ENCODE measurements at regions not wholly inside any gene's neighbourhood (a gene's known extent, or its start where the extent isn't known, plus 50 kb on each side); places are given as distances from the start of the nearest gene placed in this dataset.

DNA sequence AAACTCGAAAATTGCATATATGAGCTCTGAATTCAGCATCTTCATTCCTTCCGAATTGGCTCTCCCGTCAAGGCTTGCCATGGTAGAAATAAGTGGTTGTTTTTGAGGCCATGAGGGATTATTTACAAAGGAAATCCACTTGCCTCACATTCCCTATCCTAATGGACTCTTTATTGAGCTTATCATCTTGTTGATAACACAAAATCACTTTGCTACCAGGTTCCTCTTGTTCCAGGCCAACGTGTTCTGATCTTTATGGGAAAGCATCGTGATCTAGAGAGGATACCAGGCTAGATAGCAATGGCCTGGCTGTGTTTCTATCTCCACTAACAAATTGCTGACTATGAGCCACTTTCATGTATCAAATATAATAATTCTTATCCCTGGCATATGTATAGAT is 811.7 kb downstream of the TLR4 start:
- DNase-seq (ENCODE audit: low read depth in 3 of 3), result no peak

DNA sequence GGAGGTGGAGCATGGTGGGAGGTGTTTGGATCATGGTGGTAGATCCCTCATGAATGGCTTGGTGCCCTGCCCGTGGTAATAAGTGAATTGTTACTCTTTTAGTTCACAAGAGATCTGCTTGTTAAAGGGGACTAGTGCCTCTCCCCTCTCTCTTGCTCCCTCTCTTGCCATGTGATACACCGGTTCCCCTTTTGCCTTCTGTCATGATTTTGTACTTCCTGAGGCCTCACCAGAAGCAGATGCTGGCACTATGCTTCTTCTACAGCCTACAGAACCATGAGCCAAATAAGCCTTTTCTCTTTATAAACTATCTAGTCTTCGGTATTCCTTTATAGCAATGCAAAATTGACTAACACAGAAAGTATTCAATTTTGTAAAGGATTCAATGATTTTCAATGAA is 817.1 kb downstream of the TLR4 start:
- DNase-seq (ENCODE audit: low read depth in 3 of 3), result no peak

DNA sequence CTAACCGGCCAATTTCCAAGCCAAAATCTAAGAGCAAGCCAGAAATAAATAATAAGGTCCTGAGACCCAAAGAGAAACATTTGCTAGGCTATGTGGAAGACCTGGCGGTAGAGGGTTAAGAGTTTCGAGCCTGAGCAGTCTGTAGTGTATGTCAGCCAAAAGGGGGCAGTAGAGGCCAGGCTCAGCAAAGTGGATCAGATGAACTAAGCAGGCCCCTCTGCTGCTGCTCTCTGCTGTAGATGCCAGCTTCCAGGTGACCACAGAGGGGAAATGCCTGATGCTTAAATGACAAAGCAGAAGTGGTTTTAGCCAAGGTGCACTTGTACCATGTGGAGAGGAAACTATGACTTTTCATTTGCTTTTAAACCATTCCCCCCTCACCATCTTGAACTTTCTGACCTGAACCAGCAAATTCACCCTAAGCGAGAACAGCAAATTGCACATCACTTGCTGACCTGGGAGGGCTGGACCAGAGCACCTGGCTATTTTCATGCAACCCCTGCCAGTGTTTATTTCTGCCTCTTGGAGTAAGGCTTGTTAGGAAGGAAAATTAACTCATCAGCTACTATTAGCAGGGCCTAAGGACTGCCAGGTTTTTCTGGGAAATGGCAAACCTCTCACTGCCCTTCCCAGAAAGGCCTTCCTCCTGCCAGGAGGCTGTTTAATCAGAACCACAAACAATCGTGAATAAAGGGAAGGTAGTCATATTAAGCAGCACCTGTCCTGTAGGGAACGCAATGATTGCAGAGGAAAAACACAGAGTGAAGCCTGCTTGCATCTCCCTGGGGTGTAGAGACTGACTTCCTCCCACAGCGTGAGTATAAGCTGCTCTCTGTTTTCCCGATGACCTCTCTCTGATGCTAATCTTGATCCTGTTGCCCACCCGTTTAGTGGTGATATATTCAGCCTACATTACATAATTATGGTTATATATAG is 818.2 kb downstream of the TLR4 start:
- peak in 2 of 3 donors; percentile 1 for DNase-seq (ENCODE audit: low read depth in 3 of 3)

DNA sequence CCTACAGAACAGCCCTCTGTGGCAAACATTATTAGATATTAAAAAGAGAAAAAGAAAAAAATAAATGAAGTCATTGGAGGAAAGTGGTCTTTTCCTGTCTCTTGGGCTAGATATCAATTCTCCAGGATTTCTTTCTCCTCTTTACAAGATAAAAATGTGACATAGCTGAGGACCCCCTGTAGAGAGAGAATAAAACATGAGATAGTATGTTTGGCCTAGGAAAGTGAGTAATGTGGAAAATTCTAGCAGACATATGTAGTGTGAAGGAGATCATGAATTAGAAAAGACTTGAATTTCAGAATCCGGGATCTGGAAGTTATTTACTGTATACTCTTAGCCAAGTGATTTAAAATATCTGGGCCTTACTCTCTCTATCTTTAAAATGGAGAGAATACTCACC is 823.1 kb downstream of the TLR4 start:
- no peak for DNase-seq (ENCODE audit: low read depth in 3 of 3)

DNA sequence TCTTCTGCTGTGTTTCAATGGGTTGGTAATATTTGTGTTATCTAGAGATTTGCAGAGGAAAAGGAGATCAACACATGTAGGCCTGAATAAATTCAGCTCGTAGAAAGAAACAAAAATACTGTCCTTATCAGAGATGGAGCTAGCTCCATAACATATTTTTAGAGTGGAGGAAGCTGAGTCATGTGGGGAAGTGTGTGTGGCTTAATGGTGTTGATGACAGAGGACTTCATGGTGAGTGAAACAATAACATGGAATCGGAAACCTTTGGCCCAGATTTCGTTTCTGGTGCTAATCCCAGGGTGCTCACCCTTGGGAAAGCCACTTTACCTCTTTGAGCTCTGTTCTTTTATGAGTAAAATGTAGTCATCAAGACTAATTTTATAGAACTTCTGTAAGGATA is 825.0 kb downstream of the TLR4 start:
- no peak for DNase-seq (ENCODE audit: low read depth in 3 of 3)

DNA sequence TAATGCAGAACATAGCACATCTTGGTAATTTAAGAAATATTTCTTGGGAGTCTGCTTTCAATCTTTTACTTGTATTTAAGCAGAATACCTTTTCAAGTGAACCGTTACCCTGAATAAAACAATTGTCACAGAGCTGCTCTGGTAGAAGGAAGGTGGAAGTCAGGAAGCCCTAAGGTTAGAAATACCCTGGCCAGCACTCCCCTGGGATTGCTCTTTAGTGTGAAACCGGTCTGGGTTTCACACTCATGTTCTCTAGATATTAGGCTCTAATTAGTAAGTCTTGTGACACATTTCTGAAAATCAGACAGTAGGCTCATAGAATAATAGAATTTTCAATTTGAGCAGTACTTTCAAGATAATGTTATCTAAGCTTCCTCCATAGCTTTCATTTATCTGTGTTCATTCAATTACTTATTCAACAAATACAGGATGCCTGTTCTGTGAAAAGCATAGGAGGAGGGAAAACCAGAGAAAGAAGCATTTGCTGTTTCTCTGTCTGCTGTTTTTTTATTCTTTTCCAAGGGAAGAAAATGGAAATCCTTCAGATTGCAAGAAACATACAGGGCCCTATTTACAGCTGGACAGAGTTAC is 825.5 kb downstream of the TLR4 start:
- no peak for DNase-seq (ENCODE audit: low read depth in 3 of 3)

- DNase-seq (ENCODE audit: low read depth in 3 of 3), result no peak
Measured at GRCh38 chr9:118532592-118532991, 828.4 kb downstream of the TLR4 start.

DNA sequence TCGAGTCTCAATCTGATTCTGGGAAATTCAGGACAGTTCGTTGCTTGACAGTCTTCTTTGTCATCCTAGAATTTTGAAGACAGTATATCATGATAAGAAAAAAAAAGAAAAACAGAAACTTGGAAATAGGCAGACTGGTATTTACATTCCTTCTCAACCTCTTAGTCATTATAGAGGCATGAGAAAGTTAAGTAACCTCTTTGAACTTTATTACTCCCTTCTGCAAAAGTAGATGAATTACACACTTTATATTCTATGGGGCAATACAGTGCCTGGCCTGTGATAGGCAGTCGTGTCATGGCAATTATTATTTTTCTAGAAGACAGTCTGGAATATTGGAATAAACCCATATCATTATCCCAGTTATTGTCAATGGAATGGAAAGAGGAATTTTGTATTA is 828.9 kb downstream of the TLR4 start:
- DNase-seq (ENCODE audit: low read depth in 3 of 3), result no peak

DNA sequence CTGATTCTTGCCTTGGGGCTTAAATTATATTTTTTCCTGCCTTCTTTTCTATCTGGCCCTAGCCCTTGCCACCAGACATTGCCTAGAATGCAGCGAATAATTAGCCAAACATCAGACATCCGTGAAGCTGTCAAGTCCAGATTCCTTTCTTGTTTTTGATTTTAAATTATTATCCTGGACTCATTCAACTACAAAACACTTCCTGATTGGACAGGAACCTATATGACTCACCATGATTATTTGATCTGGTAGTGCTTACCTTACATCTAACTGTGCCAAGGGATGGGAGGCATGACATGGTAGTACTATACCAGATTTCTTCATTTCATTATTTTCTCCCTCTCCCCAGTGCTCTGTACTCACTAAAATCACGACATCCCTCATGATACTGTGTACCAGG is 829.6 kb downstream of the TLR4 start:
- DNase-seq (ENCODE audit: low read depth in 3 of 3), result no peak

GRCh38 chr9:118536153-118536552 is 832.0 kb downstream of the TLR4 start:
- no peak for DNase-seq (ENCODE audit: low read depth in 3 of 3)

DNA sequence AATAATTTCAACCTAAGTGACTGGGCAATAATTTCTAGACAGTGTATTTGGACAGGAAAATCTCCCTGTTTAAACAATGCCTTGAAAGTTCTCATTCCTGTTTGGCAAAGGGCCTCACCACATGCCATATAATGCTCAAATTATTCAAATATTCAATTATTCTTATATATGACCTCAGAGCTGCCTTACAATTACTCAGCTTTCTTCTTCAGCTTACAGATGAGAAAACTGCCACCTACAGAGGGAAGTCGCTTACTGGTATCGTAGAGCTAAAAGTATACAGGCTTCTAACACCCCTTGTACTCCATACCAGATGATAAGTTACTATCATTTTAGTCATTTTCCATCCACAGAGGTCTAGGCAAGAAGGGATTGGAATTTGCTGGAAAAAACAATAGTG is 830.3 kb downstream of the BRINP1 start:
- DNase-seq (ENCODE audit: low read depth in 3 of 3), result no peak

DNA sequence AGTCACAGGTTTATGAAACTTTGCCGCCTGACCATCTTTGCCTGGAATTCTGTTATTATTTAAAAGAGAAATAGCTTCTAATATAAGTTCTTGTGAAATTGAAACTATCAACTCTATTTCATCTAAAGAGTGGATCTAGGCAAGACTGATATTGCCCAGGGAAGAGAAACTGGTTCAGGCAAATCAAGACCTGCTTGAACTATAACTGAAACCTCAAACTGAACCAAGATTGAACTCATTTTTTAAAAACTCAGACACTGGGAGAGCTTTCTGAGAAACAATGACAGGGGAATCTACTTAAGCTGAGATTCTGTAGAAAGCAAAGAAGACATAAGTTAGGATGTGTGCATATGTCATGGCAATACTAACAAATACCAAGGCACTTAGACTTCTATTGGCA is 815.8 kb downstream of the BRINP1 start:
- DNase-seq (ENCODE audit: low read depth in 3 of 3), result no peak

DNA sequence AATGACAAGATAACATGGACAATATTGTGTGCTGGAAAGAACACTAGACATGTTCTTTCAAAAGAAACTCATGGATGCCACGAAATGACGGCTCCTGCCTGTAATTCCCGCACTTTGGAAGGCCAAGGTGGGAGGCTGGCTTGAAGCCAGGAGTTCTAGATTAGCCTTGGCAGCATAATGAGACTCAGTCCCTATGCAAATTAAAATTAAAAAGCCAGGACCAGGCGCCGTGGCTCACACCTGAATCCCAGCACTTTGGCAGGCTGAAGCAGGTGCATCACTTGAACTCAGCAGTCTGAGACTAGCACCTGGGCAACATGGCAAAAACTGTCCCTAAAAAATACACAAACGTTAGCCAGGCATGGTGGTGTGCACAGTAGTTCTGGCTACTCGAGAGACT is 814.2 kb downstream of the BRINP1 start:
- no peak for DNase-seq (ENCODE audit: low read depth in 3 of 3)

DNA sequence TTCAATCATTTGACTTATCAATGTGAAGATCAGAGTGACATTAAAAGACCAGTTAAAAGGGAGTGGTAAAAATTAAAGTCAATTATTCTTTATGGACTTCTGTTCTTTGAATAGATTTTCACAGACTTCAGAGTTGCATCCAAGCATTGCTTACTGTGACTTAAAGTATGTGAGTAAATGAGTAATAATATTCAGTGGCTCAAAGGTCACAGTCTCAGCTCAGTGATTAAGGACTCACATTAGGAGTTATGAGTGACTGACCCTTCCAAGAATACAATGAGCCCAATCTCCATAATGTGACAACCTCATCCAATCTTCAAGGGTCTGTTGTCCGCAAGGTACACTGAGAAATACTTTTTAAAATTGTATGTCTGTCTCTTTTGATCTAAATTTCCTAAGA is 811.2 kb downstream of the BRINP1 start:
- no peak for DNase-seq (ENCODE audit: low read depth in 3 of 3)

DNA sequence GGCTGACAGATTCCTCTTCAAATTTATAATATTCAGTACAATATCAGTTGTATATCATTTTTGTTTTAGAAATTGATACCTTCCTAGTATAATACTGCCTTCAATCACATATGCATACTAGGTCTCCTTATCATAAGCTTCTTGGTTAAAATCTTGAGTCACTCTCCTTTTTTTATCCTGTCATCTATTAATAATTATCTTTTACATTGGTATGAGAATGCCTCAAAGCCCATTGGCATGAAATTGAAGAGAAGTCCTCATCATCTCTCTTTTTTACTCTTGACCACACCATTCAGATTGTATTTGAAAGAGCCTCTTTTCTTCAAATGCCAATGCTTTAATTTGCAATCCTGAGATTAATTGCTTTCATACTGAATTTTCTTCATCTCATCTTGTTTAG is 810.3 kb downstream of the BRINP1 start:
- no peak for DNase-seq (ENCODE audit: low read depth in 3 of 3)

GRCh38 chr9:118561051-118561450 is 808.2 kb downstream of the BRINP1 start:
- DNase-seq (ENCODE audit: low read depth in 3 of 3), result no peak

DNA sequence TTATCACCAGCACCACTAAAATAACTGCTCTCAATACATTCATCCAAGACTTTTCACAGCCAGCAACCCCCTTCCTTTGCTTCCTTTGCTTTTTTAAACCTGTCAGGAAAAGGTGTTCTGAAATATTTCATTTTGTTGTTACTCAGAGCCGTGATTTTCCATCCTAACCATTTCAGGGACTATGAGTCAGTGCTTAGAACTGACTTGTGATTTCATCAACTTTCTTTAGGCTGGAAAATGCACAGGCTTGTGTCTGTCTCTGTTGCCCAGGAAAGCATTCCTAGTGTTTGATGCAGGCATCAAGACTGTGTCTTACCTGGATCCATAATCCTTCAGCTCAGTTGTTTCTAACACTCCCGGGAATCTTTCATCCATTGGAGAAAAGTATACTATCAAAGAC is 805.6 kb downstream of the BRINP1 start:
- no peak for DNase-seq (ENCODE audit: low read depth in 3 of 3)

DNA sequence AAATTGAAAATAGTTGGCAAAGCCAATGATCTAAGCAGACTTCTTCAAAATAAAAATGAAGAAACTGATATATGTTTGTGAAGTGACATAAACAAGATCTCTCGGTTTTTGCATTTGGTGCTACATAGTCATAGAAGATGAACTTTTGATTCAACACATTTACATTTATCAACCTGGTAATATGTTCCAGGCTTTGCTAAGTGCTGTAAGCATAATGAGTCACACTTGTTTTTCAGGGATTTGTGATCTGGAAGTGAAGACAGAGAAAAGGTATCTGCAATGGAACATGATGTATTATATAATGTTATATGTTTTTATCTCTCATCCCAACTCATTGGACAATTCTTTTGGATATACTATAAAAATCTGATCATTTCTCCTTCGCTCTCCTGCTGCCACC is 801.4 kb downstream of the BRINP1 start:
- DNase-seq (ENCODE audit: low read depth in 3 of 3), result no peak

DNA sequence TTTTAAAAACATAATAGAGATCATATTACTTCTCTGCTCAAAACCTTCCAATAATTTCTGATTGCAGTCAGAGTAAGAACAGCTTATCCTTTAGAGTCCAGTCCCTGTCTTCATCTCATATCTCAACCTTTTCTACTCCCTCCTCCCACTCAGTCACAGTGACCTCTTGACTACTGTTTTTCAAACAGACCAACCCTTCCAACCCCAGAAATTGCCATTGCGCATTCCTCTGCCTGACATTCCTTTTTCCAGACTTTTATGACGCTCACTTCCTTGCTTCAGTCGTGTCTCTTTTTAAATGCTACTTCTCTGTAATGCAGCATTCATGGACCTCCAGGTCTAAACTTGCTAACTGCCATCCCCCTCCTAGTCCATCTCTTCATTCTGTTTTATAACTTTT is 800.5 kb downstream of the BRINP1 start:
- no peak for DNase-seq (ENCODE audit: low read depth in 3 of 3)

- DNase-seq (ENCODE audit: low read depth in 3 of 3), result no peak
Measured at GRCh38 chr9:118569148-118569547, 800.1 kb downstream of the BRINP1 start.

DNA sequence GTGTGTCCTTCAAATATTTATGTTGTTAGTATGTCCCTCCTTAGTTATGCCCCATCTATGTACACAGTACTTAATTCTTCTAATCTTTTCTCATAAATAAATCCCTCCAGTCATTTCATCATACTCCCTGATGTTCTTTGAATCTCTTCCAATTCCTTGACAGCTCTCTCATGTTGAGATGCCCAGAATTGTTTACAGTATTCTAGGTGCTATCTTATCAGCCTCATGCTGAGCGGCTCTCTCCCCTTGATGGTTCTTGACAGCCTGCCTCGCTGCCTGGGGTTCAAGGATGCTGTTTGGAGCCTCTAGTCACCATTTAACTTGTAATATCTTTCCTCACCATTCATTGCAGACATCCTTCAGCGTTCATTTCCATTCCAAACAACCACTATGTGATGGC is 799.2 kb downstream of the BRINP1 start:
- DNase-seq (ENCODE audit: low read depth in 3 of 3), result no peak

DNA sequence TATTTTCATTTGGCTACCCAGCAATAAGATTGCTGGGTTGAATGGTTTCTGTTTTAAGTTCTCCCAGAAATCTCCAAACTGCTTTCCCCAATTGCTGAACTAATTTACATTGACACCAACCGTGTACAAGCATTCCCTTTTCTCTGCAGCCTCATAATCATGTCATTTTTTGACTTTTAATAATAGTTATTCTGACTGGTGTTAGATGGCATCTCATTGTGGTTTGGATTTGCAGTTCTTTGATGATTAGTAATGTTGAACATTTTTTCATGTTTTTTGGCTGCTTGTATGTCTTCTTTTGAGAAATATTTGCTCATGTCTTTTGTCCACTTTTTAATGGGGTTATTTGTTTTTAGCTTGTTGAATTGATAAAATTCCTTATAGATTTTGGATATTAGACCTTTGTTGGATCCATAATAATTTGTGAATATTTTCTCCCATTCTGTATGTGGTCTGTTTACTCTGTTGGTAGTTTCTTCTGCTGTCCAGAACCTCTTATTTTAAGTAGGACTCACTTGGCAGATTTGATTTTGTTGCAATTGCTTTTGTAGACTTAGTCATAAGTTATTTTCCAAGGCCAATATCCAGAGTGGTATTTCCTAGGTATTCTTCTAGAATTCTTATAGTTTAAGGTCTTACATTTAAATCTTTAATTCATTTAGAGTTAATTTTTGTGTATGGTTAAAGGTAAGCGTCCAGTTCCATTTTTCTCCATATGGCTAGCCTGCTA is 793.7 kb downstream of the BRINP1 start:
- DNase-seq (ENCODE audit: low read depth in 3 of 3), result no peak

- no peak for DNase-seq (ENCODE audit: low read depth in 3 of 3)
Measured at GRCh38 chr9:118577121-118577520, 792.1 kb downstream of the BRINP1 start.
